Coronary artery (tissue), 2 donors: ENCODE measurements at regions not wholly inside any gene's neighbourhood (a gene's known extent, or its start where the extent isn't known, plus 50 kb on each side); places are given as distances from the start of the nearest gene placed in this dataset.

Source experiments
- DNase-seq: peaks from one replicate; pipeline ENCODE4 v3.0.0-alpha.2; 2017; ENCODE audit warnings: low spot score
- H3K27ac ChIP-seq, 2 donors: fragments of 200-600 bp; sonication (generic); one replicate each; pipeline ENCODE4 v1.5.1; 2016 to 2019
- H3K4me3 ChIP-seq: fragments of 200-600 bp; sonication (generic); 2 replicates; pipeline ENCODE4 v1.5.1; 2016; ENCODE audit warnings: mild to moderate bottlenecking, moderate library complexity
- CTCF ChIP-seq: fragments of 200-600 bp; sonication (generic); IDR thresholded peaks from one replicate; pipeline ENCODE4 v1.5.1; 2019; ENCODE audit warnings: antibody characterized with exemption

- no peak overlapping the region for H3K27ac ChIP-seq
- DNase-seq, result no peak
- no peak overlapping the region for H3K4me3 ChIP-seq
- no peak for TF ChIP-seq CTCF
Measured at GRCh38 chr2:156151351-156151750, 181.2 kb downstream of the NR4A2 start.

- H3K27ac ChIP-seq, result no peak overlapping the region
- TF ChIP-seq CTCF, result no peak
- DNase-seq, result no peak
- H3K4me3 ChIP-seq, result no peak overlapping the region
Measured at GRCh38 chr2:156147594-156148330, 184.8 kb downstream of the NR4A2 start.

- no peak for DNase-seq
- H3K27ac ChIP-seq, result no peak overlapping the region
- no peak for TF ChIP-seq CTCF
Measured at GRCh38 chr2:156145976-156146375, 186.5 kb downstream of the NR4A2 start.

GRCh38 chr2:156145469-156145868, 187.1 kb downstream of the NR4A2 start:
- DNase-seq, result no peak
- Histone ChIP-seq H3K4me3 (no peak overlapping the region), H3K27ac (no peak overlapping the region)
- no peak for TF ChIP-seq CTCF

More at GRCh38 chr2:156145976-156146375, 186.5 kb downstream of the NR4A2 start:
- no peak overlapping the region for H3K4me3 ChIP-seq

- Histone ChIP-seq H3K27ac (no peak overlapping the region), H3K4me3 (no peak overlapping the region)
- no peak for TF ChIP-seq CTCF
- no peak for DNase-seq
Measured at GRCh38 chr2:156136566-156136965, 196.0 kb downstream of the NR4A2 start.

GRCh38 chr2:156134887-156135286, 197.6 kb downstream of the NR4A2 start:
- no peak for DNase-seq
- Histone ChIP-seq H3K4me3 (no peak overlapping the region), H3K27ac (no peak overlapping the region)
- TF ChIP-seq CTCF, result no peak

- DNase-seq, result no peak
- Histone ChIP-seq H3K27ac (no peak overlapping the region), H3K4me3 (no peak overlapping the region)
- TF ChIP-seq CTCF, result no peak
Measured at GRCh38 chr2:156132941-156133340, 199.6 kb downstream of the NR4A2 start.
